ENCODE measurements at regions not wholly inside any gene's neighbourhood (a gene's known extent, or its start where the extent isn't known, plus 50 kb on each side); places are given as distances from the start of the nearest gene placed in this dataset.
"Not testable (repeated sequence)": the region's sequence is repeated elsewhere in the genome, so short reads cannot be mapped to it uniquely, and the experiment has no call there.

DNA sequence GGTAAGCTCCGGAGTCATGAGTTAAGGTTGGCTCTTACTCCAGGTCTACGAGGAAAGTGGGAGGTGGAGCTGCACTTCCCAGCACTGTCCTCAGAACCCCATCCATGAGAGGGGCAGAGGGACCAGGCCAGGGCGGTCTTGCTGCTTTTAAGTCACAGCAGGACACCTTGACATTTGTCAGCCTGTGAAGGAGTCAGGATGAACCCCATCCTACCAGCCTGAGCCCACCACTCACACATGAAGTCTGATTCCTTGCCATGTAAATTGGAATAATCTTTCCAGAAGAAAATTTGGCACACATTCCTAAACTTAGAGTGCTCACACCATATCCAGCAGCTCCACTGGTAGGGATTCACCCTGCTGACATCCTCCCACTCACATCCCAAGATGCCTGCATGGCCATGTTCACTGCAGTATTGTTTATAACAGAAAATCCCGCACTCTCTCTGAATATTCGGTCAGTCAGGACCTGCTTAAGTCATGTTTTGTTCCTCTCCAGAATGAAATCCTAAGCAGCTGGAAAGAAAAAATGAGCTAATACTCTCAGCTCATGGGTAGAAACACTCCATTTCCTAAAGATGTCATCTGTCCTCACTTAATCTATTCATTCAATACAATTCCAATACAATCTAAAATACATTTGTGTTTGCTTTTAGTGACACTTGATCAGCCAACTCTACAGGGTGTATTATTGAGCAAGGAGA is 79.3 kb upstream of the COL5A1 start:
- no peak for DNase-seq

DNA sequence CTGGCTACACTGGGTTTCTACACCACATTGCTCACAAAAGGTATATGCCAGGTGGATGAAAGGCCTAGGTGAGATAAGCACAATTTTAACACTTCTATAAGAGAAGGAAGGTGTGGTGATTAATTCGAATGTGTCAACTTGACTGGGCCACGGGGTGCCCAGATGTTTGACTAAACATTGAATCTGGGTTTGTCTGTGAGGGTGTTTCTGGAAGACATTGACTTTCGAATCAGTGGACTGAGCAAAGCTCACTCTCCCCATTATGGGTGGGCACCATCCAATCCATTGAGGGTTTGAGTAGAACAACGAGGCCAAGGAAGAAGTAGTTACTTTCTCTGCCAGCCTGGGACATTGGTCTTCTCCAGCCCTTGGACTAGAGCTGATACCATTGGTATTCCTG is 78.2 kb upstream of the COL5A1 start:
- DNase-seq: no peak

DNA sequence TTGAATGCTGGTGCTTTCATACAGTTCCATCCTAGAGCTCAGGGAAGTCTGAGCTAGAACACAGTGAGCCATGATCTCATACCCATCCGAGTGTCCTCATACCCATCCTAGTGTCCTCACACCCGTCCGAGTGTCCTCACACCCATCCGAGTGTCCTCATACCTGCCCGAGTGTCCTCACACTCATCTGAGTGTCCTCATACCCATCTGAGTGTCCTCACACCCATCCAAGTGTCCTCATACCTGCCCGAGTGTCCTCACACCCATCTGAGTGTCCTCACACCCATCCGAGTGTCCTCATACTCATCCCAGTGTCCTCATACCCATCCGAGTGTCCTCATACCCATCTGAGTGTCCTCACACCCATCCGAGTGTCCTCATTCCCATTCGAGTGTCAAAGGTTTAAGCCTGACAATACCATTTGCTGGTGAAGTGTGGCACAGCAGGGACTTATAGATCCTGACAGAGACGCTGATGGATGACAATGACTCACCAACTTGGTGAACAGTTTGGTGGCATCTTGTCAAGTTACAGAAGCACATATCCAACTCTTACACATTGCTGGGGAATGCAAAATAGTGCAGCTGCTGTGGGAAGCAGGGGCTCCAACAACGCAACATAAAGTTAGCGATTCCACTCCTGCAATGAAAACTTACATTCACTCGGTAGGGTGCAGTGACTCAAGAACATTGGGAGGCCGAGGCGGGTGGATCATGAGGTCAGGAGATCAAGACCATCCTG is 77.0 kb upstream of the COL5A1 start:
- DNase-seq: no peak

DNA sequence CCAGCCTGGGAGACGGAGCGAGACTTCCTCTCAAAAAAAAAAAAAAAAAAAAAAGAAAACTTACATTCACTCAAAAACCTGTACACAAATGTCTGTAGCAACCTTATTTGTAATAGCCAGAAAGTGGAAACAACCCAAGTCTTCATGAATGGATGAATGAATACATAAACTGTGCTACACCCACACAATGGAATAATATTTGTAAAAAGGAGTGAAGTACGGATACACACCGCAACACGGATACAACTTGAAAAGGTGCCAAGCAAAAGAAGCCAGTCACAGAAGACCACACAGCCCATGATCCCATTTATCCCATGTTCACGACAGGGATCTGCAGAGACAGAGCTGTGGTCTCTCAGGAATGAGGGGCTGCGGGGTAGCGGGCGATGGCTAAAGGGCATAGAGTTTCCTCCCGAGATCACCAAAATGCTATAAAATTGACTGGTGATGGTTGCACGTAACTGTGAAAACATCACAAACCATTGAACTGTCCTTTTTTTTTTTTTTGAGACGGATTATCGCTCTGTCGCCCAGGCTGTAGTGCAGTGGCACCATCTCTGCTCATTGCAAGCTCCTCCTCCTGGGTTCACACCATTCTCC is 76.2 kb upstream of the COL5A1 start:
- no peak for DNase-seq

DNA sequence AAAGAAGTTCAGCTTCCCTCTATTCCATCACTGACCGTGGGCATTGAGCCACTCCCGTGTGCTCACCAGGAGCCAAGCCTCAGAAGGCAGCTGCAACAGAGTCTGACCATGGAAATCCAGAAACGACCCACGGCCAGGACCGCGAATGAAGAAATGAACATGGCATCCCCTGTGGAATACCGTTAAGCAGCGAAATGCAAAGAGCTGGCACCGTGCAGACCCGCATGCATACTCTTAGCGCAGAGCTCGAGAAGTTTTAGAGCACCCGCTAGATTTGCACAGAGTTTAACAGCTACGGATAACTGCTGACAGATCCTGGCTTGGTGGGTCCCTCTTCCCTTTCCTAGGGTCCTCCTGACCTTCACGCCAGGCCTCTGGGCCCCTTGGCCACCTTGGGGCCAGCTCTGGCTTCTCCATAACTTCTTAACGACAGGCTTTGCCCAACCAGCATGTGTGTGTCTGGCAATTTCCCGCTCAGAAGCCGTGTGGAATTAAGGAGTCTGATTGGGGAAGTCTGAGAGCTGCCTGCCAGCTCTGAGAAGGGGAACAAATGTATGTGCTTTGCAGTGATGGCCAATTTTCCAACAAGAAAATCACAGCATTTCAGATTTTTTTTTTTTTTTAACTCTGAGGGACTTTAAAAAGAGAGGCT is 75.3 kb upstream of the COL5A1 start:
- no peak for DNase-seq

DNA sequence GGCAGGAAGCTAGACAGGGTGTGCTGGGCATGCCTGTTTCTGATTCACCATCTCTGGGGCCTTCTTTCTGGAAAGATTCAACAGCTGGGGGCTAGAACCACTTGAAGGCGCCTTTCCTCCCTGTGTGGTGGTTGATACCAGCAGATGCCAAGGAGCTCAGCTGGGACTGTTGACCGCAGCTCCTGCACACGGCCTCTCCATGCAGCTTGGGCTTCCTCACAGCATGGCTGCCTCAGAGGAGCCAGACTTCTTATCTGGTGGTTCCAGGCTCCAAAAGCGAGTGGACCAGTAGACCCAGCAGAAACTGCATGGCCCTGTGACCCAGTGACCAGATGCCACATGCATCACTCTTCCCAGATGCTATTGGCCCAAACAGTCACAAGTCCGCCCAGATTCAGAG is 74.7 kb upstream of the COL5A1 start:
- no peak for DNase-seq

DNA sequence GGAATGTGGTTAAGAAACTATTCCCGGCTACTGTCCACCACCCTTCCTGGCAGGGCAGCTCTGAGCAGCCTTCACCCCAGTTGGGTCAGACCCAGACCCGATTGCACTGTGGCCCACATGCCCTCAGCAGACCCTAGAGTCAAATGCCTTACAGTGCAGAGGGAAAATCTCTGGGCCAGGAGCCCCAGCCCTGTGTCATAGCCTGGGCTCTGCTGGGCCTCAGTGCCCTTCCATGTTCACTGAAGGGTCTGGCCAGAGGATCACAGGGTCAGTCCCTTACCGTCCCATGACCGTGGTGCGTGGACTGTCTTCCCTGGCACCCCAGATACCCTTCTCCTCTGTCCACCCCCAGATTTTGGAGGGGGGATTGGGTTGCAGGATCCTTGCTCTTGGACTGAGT is 73.5 kb upstream of the COL5A1 start:
- DNase-seq: no peak

DNA sequence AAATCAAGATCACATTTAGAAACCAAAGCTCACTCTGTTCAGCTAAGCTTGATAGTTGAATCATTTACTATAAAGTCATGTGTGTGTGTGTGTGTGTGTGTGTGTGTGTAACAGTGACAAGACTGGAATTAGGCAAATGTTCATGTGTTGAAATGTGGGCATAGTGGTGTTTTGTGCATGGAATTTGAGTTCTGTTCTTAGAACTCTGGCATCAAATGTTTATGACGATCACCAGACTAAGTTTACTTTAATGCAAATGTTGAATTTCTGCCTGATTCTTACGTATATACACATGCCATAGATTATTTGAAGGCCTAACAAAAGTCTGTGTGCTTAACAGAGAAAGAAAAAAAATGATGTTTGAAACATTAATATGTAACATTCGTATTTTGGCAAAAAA is 72.8 kb upstream of the COL5A1 start:
- no peak for DNase-seq

DNA sequence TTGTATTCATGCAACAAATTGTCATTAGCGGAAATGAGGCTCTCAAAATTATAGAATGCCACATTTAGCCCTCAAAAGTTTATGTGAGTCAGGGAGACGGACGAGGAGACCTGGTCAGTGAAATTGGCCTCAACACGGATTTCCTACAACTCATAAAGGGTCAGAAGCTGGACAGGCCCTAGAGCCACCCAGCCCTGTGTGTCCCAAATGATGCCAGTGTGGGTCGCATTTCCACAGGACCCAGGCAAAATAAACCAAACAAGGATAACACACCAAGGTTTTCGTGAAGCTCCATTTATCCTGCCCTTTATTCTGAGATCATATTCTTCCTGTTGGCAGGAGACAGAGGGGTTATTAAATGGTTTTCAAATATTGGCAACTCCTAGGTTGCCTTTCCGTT is 72.0 kb upstream of the COL5A1 start:
- no peak for DNase-seq

DNA sequence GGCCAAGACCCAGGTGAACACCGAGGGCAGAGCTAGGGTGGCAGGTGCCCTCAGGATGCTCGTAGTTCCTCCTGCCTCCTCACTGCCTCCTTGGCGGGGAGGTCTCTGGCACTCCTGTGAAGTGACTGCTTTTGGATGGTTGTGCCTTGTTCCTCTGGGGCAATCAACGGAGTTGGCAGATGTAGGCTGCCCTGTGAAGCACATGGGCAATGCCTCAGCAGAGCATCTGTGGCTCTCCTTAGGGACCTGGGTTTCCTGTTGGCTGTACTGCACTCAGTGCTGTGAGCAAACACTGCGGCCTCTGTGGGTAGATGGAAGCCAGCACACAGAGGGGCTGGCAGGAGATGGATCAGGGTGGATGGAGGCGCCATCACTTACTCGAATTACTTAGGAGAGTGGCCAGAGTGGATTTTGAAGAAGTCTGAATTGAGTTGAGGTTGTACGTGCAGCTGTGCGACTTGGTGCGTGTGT is 71.4 kb upstream of the COL5A1 start:
- DNase-seq: no peak

DNA sequence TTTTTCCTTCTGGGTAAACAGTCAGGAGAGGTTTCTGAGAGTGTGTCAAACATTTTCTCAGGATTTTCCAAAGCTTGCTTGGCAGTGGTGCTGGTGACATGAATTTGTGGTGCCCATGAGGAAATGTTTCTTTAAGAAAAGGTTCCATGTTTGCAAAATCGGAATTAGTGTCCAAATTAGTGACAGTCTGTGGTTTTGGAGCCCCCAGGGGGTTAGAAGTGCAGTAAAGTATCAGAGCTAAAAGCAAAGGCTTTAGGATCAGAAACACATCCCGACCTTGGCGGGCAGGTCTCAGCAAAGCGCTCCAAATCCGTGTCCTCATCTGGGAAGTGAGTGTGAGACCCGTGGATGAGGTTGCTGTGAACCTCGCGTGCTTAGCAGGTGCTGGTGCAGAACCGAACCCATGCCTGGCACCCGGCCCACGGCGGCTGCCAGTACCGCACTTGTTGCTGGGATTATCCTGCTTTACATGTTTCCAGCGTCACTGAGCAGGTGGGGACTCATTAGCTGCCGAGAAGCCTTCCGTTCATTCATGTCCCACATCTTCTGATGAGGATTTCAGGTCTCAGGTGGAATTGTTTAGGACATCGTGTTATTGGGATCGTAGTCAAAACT is 70.8 kb upstream of the COL5A1 start:
- DNase-seq: no peak

DNA sequence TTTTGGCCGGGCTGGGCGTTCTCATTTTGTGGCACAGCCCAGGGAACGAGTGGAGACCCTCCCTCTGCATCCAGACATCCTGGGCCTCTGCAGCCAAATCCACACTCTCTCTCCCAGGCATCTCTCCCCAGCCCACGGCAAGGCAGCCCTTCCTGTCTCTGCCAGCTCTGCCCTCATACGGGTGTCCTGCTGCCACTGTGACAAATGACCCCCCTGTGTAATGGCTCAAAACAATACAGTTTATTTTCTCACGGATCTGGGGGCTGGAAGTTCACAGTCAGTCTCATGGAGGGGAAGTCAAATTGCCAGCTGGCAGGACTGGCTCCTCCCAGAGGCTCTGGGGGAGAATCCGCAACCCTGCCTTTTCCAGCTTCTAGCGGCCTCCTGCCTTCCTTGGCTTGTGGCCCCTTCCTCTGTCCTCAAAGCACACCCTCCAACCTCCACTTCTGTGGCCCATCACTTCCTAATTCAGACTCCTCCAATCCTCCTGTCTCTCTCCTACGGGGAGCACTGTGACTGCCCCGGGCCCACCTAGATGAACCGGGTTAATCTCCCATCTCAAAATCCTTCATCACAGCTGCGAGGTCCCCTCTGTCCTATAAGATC is 70.2 kb upstream of the COL5A1 start:
- DNase-seq: no peak

DNA sequence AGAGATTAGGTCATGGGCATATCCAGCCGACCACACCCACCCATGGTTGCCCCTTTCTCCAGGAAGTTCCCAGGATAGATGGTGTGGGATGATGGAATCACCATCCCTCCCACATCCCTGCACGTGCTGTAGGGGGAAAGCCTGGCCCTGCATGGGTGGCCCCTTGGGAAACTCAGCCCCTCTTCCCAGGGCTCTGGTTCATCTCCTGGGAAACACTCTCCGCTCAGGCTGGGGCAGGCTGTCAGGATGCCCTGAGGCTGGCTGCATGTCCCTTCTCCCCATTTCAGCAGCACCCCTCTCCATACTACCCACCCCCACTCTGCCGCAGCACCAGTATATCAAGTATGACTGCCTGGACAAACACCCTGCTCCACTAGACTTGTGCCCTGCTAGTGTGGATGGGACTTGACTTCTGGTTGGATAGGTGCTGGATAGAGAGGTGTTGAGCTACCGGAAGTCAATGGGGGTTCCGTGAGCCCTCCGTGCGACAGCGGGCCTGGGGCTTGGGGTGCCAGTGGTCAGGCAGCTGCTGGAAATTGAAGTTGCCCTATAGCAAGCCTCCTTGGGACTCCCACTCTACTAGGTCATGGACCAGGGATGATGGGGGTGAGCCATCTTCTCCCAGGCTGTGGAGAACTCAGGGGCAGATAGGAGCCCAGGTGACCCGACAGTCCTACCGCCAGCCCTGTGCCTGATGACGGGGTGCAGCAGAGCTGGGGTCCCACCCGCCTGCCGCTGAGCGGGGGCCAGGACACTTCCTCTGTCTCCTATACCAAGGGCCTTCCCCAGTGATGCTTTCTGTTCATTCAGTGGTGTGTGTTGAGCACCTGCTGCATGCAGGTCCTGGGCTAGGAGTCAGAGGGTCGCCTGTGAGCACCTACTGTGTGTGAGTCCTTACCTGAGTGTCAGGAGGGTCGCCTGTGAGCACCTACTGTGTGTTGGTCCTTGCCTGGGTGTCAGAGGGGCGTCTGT is 69.4 kb upstream of the COL5A1 start:
- DNase-seq: no peak

DNA sequence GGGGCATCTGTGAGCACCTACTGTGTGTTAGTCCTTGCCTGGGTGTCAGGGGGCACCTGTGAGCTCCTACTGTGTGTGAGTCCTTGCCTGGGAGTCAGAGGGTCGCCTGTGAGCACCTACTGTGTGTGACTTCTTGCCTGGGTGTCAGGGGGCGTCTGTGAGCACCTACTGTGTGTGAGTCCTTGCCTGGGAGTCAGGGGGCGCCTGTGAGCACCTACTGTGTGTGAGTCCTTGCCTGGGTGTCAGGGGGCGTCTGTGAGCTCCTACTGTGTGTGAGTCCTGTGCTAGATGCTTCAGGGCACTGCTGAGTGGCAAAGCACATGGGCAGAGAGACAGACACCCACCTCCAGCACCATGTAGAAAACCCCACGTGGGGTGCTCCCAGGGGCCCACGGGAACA is 66.9 kb upstream of the COL5A1 start:
- DNase-seq: not testable (repeated sequence)

DNA sequence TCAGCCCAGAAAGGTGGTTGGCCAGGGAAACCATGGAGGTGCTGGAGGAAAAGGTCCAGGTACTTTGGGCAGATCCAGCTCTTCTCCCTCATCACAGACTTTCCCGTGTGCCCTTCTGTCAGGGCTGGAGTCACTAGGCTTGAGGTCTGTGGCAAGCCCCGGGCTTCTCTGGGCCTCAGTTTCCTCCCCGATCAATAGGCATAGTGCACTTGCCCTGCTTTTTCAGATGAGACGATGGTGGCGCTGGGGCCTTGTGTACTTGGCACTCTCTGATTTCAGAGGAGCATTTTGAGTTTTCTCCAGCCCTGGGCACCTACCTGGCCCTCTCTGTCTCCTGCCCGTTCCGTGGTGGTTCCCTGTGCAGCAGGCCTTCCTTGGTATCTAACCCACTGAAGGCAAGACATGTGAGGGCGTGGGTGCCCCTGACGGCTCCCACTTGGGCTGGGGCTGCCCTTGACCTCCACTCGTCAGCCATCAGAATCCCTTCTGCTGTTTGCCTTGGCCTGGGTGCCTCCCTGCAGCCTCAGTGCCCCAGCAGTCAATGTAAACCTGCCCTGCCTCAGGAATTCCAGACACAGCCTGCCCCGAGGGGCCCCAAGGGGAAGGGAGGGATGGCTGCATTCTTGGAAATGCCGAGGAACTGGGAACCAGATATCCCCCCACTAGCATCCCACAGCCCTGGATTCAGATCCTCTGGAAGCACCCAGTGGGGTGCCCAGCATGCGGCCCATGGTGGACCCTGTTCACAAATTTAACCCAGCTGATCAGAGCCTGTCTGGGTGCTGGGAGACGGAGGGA is 66.3 kb upstream of the COL5A1 start:
- no peak for DNase-seq

DNA sequence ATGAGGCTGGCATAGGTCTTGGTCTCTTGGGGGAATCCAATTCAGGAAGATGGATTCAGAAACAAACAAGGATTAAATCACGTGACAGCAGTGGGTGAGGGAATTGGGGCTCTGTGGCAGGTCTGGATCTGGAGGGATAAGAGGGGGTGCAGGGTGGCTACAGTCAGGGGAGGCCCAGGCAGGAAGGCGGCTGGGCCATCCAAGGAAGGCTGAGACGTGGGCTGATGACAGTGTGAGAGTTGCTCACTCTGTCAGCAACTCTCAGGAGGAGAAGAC is 65.8 kb upstream of the COL5A1 start:
- no peak for DNase-seq

DNA sequence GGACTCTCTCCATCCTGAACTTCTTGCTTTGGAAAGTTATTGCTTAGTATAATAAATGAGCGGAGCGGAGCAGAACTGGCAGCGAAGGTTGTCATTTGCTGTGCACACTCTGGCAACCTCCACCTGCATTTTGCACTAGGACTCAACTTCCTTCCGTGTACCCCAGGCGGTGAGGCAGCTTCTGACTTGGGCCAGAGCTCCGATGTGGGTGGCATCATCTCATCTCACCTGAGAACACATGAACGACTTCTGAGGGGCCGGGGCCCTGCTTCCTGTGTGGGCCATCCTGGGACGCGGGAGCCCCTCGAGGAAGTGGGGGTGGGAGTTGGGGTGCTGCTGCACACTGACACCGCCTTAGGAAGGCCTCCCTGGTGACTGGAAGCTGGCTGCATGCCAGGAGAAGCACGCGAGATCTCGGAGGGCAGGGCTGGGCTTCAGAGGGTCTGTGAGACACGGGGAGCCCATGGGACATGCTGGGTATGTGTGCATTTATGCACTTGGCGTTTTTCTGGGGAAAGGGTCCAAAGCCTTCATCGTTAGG is 56.5 kb upstream of the COL5A1 start:
- no peak for DNase-seq

DNA sequence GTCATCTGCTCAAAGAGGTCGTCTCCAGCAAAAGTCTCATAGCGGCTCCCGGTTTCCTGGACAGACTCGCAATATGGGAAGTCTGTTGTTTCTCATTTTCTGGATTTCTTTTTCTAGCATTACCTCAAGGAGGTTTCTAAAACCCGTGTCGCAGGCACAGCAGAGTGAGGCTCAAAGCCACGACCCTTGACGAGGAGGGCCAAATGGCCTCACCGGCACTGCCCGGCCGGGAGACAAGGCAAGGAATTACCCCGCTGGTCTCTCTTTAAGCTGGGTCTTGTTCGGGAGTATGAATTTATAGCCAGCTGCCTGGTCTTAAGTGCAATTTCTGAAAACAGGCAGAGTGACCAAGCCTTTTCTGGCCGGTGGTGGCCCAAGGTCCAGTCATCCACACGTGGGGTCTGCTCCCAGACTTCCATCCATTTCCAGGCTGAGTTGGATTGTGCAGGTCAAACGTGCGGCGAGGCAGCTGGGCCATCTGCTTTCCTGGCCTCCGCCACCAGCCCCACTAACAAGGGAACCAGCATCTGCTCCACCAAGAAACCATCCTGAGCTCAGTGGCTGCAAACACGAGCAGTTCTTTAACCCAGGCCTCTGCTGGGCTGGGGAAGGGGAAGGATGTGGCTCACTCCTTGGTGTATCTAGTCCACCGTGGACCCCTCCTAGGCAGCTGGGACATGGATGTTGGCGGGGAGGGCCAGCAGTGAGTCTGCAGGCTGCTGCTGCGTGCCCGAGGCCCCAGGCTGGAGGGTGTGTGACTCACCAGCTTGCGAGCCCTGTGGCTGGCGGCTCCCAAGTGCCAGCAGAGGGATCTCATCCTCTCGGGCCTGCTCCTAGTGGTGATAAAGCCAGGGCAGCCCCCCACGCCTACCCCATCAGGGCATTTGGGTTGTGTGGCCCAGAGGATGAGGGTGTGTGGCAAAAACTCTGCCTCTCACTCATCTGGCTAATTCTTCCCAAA is 55.6 kb upstream of the COL5A1 start:
- DNase-seq: no peak

DNA sequence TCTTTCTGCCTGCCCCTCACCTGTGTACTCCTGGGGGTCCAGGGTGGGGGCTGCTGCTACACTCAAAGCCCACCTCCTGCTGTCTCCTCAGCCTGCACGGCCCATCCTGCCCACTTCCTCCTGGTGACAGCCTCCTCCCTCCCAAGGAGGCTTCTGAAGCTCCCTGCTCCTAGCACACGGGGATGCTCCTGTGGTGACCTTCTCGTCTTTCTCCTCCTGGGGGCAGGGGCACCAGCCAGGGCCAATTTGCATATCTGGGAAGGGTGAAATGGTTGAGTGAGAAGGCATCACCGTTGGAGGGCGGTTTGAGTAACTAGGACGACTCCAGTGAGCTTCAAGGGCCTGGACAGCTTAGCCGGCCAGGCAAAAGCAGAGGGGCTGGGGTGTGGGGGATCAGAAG is 51.9 kb upstream of the COL5A1 start:
- no peak for DNase-seq

Data from NCI-H2029 (cell line).